ENCODE measurements at regions not wholly inside any gene's neighbourhood (a gene's known extent, or its start where the extent isn't known, plus 50 kb on each side); places are given as distances from the start of the nearest gene placed in this dataset.

DNA sequence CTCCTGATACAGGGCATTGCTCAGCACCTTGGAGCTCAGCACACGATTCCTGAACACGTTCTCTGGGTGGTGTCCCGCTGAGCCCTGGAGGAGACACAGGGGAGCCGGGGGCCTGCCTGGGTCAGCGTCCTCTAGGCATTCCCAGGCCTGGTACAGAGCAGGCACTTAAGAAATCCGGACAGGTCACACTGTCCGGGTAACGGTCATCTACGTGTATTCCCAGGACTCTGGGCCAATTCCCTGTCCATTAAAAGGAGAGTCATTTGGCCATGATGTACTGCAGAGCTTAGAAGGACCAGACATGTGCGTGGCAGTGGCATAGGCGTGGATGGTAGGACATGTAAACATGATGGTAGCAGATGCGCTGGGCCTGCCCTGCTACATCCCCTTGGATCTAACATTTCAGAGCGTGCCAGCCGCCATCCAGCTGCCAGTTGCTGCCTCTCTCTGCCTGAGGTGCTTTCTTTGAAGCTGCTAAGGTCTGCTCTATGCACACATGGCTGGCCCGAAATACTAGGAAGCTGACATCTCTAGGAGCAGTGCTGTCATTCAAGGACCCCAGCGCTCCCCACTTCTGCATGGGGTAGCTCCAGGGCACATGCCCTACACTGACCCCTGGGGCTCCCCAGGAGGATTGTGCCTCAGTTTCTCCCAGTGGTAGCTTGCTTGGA is 273.1 kb upstream of the RTL1 start:
- H3K4me3 ChIP-seq (ENCODE audit: low read length): no peak overlapping the region
- no peak for DNase-seq (ENCODE audit: low read depth, low spot score)

DNA sequence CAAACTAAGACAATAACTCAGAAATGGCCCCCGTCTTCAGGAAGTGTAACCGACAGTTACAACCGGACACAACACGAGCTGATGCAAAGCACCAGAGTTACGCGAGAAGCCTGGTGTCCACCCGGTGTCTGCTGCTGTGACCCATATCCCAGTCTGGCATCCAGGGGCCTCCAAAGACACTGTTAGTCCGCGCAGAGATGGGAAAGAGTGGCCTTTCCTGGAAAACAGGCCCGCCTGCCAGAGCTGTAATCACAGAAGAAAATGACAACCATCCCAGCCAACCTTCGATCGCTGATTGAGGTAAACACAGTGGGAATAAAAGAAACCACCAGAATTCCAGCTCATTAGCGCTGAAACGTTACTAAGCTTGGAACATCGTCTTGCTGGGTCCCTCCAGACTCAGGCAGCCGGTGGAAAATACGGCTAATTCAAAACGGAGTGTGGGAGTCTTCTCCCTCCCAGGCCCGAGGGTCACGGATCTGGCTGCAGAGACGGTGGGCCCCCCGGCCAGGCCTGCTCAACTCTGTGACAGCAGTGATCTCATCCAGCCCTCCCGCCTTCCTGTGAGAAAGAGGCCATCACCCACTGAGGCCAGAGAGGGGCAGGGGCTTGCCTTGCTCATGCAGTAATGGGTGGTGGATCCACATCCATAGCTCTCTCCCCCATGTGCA is 273.9 kb upstream of the RTL1 start:
- no peak overlapping the region for H3K4me3 ChIP-seq (ENCODE audit: low read length)
- no peak for DNase-seq (ENCODE audit: low read depth, low spot score)

DNA sequence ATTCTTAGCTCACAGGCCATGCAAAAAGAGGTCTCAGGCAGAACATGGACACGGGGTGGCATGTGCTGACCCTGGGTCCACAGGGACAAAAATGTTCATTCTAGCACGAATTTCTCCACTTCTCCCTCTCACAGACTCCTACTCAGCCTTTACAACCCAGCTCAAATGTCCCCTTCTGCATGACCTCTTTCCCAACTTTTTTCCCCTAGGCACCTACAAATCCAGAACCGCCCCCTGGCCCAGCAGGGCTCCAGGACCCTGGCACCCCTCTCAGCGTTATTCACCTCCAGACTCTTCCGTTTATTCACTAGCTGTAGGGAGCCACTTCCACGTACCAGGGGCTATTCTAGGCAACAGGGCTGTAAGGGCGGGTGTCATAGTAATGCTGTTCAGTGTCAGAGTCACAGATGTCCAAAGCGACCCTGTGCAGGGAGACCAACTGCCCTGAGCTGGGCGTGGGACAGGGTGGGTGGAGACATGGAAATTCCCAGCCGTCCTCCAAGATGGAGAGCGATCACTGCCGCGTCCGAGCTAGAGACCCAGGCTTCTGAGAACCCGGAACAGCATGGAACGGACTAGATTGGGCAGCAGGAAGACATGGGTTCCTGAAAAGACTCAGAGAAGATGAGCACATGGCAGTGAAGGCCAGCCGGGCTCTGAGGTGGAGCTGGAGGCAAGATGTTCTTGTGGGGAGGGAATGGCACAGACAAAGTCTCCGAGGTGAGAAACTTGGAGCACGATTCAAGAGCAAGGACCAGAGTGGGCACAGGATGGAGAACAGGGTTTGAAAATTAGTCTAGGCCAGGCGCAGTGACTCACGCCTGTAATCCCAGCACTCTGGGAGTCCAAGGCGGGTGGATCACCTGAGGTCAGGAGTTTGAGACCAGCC is 274.9 kb upstream of the RTL1 start:
- DNase-seq (ENCODE audit: low read depth, low spot score): no peak
- no peak overlapping the region for H3K4me3 ChIP-seq (ENCODE audit: low read length)

DNA sequence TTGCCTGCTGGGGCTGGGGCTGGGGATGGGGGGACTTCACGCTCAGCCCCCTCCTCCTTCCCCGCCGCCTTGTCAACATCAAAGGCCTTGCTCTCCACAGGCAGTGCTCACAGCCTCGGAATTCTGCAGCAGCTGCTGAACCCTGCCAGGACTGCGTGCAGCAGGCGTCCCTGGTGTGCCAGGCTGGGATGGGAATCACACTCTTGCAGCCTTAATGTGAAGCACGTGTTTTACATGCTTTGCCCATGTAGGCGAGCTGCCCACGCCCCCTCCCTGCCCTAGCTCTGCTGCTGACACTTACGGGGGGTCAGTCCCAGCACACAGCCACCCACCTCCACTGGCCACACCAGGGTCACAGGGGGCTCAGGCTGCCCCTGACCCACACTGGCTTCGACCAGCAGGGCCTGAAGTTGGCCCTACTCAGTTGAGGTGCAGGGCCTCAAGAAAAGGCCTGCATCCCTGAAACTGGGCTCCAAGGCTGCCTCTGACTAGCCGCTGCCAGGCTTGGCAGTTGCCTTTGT is 276.2 kb upstream of the RTL1 start:
- no peak for DNase-seq (ENCODE audit: low read depth, low spot score)
- H3K4me3 ChIP-seq (ENCODE audit: low read length): no peak overlapping the region

DNA sequence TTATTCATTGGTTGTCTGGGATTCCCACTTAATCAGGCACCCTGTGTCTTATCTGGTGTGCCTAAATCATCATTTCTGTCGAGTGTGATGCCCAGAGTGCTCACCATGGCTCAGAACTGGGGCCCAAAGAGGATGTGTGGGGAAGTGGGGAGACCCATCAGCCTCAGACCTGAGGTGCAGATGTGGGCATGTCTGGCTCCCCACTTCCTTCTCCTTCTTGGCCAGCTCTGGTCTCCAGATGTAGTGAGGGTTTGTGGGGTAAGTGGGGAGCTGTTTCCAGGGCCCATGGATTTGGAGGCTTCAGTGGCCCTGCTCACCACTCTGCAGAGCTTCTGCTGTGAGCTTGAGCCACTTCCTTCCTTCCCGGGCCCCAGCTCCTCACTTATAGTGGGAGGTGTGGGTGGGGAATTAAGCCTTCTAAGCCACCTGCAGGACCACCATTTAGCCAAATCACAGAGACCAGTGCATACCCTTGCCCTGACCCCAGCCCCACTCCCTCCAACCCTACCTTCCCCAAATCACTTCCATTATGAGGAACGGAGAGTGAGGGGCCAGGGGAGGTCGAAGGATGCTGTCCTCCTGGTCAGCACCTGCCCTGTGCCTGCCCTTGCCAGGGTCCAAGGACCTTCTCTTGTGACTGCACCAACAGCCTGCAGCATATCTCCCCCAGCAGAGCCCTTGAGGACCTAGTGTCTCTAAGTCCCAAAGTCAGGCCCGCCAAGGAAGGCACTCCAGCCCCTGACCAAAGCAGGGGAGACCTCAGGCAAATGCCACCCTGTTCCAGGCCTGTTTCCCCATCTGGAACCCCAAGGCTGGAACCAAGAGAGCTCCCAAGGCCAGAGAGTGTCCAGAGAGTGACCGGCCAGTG is 278.2 kb upstream of the RTL1 start:
- H3K4me3 ChIP-seq (ENCODE audit: low read length): no peak overlapping the region
- DNase-seq (ENCODE audit: low read depth, low spot score): no peak

DNA sequence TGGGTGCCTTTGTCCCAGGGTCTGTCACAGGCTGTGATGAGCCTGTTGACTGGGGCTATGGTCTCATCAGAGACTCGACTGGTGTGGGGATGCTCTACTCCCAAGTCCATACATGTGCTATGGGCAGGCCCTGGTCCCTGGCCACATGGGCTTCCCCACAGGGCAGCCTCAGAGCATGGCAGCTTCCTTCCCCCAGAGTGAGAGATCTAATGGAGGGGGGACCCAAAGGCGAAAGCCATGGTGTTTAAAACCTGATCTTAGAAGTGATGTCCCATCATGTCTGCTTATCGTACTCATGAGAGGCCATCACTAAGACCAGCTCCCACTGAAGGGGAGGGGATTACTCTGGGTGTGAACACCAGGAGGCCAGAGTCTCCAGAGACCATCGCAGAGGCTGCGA is 279.0 kb upstream of the RTL1 start:
- no peak overlapping the region for H3K4me3 ChIP-seq (ENCODE audit: low read length)
- DNase-seq (ENCODE audit: low read depth, low spot score): no peak

DNA sequence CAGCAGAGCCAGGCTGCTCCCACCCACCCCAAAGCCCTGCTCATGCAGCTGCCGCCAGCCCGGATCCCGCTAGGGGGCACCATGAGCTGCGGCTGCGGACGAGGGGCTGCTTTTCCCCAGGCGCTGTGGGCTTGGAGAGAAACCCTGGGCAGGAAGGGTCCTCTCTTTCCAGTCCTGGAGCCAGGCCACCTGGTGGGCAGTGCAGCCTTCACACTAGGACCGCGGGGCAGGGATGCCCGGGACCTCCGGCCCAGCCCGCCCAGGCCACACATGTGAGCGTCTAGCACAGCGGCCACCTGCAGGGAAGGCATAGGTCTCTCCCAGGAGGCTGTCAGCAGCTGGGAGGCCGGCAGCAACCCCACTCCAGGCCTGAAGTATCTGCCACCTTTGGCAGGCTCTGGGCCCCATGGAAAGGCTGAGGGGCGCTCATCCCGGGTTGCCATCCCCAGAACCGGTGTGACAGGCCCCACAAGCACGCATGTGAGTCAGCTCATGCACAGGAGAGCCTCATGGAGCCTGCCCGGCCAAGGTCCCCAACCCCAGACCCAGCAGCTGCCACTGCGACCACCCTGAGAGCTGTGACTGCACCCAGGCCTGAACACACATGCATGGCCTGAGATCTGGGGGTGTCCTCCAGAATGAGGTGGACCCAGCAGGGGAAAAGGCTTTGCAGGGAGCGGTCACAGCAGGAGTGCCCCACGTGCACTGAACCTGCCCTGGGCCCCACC is 280.0 kb upstream of the RTL1 start:
- DNase-seq (ENCODE audit: low read depth, low spot score): no peak
- H3K4me3 ChIP-seq (ENCODE audit: low read length): no peak overlapping the region

DNA sequence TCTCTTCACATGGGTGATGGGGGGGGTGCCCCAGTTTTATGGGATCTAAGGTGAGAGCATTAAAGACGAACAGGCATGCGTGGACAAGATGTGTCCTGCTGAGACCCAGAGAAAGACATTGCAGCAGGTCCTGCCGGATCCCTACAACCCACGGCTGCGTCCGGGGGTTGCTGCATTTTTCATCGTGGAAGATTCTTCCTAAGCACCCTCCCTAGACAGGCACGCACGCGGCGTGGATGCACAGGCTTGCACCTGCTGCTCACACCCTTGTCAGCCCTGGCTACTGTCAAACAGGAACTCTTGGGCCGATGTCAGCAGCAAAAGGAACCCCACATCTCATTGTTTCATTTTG is 280.6 kb upstream of the RTL1 start:
- no peak for DNase-seq (ENCODE audit: low read depth, low spot score)
- no peak overlapping the region for H3K4me3 ChIP-seq (ENCODE audit: low read length)

DNA sequence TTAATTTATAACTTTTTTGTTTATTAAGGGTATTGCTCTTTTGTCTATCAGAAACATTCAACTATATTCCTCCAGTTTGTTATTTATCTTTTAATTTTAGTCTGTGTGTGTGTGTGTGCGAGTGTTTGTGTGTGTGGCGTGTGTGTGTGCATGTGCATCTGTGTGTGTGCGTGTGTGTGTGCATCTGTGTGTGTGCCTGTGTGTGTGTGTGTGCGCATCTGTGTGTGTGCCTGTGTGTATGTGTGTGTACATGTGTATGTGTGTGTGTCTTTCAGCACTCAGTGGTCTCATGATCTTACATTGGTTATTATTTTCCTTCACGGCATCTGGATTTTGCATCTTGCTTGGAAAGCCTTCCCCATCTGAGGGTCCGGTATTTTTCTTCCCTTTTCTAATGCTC is 281.1 kb upstream of the RTL1 start:
- DNase-seq (ENCODE audit: low read depth, low spot score): no peak
- no peak overlapping the region for H3K4me3 ChIP-seq (ENCODE audit: low read length)

DNA sequence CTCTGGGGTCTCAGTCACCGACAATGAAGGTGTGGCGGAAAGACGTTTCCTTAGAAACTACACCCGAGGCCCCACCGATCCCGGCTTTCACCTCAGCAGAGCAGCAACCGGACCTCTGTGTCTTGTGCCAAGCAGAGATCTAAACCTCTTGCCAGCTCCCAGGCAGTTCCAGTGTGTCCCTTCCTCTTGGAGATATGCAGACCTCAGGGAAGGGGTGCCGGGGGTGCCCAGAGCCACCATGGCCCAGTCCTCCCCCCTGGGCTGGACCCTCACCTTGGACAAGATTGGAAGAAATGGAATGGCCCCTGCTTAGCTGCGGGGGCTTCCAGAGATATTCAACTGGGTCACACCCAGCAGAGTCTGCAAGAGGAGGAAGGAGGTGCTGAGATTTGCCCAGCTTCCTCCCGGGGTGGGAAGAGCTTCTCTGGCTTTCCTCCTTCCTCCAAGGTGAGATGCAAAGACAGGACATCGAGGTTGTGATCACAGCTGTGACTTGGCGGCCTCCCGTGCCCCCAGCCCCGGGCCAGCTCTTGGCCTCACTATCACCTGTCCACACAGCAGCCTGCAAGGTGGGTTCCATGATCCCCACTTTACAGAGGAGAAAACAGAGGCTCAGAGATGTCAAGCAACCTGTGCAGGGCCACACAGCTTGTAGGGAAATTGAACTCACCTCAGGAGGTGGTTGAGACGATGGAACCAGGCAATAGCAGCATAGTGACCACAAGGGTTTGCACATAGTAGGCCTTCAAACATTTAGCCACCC is 281.7 kb upstream of the RTL1 start:
- DNase-seq (ENCODE audit: low read depth, low spot score): no peak
- H3K4me3 ChIP-seq (ENCODE audit: low read length): no peak overlapping the region

DNA sequence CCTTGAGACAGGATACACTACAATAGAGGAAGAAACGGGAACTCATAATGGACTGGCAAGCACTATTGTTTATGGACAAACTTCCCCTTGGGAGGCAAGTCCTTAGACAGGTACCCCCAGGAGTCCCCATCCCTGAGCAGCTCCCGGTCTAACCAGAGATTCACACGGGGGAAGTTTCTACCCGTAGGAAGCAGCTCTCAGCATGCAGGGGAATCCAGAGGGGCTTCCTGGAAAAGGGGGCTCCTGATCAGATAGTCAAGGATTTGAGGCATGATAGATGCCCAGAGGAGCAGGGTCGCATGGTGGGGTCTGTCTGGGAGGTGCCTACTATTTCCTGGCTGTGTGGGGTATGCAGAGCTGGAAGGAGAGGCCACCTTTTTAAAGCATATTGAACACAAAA is 282.4 kb upstream of the RTL1 start:
- DNase-seq (ENCODE audit: low read depth, low spot score): no peak

DNA sequence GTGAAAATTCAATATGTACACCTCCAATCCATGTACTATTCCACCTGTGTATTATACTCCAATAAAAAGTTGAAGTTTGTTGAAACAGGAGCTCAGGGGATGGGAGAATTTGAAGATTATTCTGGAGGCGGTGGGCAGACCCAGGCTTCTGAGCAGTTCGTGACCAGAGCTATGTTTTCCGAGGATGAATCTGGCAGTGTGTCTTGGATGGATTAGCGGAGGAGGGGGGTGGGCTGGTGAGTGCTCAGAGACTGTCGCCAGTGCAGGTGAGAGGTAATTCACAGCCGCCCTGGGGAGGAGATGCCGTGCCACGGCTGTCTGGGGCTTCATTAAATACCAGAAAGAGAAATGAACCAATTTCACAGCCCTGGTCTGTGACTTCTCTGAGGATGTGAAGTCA is 283.0 kb upstream of the RTL1 start:
- no peak for DNase-seq (ENCODE audit: low read depth, low spot score)
- no peak overlapping the region for H3K4me3 ChIP-seq (ENCODE audit: low read length)

More for the DNA sequence above, 282.4 kb upstream of the RTL1 start:
- H3K4me3 ChIP-seq (ENCODE audit: low read length): no peak overlapping the region

DNA sequence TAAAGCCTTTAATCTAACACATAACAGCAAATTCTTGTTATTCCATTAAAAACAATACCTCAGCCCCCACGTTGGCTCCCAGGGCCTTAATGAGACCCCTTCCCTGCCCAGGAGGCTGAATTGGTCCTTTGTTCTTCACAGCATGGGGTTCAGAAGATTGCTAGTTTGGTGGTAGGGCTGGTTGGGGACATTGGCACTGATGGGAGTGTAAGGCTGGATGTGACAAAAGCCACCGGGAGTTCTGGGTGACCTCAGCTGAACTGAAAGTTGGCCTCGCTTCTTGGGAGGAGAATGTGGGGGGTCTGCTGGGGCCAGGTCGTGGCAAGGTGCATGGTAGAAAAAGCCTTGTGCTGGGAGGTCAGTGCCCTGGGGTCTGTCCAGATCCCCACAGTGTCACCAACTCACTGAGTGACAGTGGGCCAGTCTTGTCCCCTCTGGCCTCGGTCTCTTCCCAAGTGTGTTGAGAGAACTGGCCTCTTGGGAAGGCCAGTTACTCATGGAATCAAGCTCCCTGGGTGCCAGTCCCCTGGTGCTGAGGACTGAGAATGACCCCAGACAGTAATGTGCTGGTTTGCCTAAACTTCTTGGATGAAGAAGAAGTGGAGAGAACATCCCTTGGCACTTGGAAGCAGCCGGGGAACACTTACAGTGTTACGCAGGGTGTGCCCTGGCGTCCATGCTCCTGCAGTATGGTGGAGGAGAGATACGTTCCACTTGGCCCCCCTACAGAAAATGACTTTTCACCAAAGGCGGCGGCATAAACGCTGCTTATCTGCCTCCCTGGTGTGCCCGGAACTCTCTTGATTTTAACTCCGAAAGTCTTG is 283.7 kb upstream of the RTL1 start:
- no peak overlapping the region for H3K4me3 ChIP-seq (ENCODE audit: low read length)
- no peak for DNase-seq (ENCODE audit: low read depth, low spot score)

DNA sequence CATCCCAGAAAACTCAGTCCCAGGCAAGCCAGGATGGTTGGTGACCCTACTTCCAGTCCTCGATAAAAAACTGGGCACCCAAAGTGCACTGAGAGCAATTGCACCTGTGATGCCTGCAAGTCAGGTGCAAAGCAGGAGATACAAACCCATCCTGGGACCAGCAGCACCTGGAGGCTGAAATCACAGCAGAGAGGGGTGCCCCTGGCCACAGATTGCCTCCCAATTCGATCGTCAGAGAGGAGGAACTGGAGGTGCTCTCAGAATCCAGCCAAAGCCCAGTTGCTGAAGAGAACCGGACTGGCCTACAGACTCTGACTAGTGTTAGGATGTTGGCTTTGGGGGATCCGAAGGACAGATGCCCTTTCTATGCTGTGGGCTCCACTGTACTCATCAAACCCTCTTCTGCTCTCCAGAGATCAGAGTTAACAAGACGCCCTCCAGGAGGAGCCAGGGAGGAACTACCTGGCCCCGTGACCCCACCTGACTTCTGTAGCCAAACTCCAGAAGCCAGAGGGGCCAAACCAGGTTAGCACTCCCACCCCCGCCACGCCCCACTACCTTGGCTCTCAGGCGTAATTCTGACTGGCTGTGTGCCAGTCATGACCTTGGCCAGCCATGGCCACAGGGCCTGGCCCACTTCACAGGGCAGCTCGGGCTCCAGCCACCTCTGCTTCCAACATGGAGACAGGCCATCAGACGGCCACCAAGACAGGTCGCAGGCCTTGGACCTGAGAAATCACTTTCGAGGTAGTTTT is 284.5 kb upstream of the RTL1 start:
- no peak overlapping the region for H3K4me3 ChIP-seq (ENCODE audit: low read length)
- DNase-seq (ENCODE audit: low read depth, low spot score): no peak

DNA sequence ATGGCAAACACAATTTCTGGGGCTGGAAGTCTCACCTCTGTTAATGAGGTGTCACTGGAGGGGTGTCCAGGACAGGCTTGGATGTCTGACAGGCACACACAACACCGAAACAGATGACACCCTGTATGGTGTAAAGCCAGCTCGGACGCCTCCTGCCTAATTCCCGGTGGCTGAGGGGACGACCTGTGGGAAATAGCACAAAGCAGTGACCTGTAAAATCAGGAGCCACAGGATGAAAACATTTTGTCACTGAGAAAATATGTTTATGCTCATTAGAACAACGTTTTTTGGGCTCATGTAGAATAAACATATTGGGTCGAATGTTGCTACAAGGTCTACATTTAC is 285.0 kb upstream of the RTL1 start:
- DNase-seq (ENCODE audit: low read depth, low spot score): no peak
- H3K4me3 ChIP-seq (ENCODE audit: low read length): no peak overlapping the region

DNA sequence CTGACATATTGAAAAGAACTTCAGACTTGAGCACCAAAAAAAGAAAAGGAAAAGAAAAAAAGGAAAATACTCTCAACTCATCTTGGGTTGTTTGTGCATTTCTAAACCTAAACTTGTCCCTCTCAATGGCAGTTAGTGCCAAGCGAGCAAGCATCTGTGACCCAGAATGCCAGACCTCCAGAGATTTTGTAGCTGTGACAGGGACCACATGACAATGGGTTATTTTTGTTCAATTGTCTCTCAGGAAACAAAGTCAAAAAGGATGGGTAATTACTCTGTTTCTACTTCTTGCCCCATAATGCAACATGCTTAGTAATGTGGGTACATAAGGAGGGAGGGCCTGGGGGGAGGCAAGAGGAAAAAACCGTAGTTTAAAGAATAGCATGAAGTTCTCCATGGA is 285.7 kb upstream of the RTL1 start:
- DNase-seq (ENCODE audit: low read depth, low spot score): no peak
- H3K4me3 ChIP-seq (ENCODE audit: low read length): no peak overlapping the region
